SK-N-MC (cell line): ENCODE measurements at regions not wholly inside any gene's neighbourhood (a gene's known extent, or its start where the extent isn't known, plus 50 kb on each side); places are given as distances from the start of the nearest gene placed in this dataset.

ENCODE experiments used
- EZH2 ChIP-seq: fragments of 200-600 bp; sonication (generic); IDR thresholded peaks from one replicate; pipeline ENCODE4 v1.6.1; 2017; ENCODE audit warnings: antibody characterized with exemption
- POLR2AphosphoS5 ChIP-seq: IDR thresholded peaks from 2 replicates; pipeline ENCODE4 v1.6.1; 2012; ENCODE audit warnings: mild to moderate bottlenecking, low read depth, low read length, borderline replicate concordance

DNA sequence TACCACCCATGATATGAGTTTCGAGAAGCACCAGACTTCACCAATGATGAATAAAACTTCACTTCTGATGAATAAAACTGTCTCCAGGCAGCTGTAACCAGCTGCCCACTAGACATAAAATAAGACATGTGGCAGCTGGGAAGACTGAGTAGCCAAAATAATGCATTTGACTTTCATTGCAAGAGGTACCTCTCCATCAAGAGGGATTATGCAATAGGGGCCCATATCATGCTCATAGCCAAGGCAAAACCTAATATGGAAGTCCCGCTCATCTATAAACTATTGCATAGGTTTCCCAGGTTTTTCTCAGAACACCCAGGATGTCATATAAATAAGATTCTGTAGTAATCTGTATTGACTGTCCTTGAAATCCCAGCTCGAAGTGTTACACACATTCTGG is 155.5 kb downstream of the SIM1 start:
- TF ChIP-seq POLR2AphosphoS5 (no peak), EZH2 (no peak)
